ENCODE measurements at regions not wholly inside any gene's neighbourhood (a gene's known extent, or its start where the extent isn't known, plus 50 kb on each side); places are given as distances from the start of the nearest gene placed in this dataset.

DNA sequence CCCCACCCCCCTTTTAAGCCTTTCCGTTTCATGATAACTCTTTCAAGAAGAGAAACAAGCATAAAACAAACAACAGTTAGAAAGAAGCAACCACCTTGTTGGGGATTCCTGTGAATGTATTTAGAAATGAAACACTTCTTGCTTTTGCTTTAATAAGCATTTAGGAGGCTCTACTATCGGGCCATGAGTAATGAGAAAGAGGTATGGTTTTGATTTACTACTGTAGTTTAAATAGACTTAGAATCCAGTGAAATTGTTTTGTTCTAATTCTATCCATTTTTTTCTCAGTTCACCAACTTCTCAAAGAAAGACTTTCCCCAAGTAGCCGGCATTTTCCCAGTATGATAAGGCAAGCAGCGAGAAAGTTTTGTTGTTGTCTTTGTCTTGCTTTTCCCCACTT lies 168.7 kb upstream of the HABP2 start:
- no peak overlapping the region for H3K4me3 ChIP-seq (ENCODE audit: extremely low read depth, insufficient read depth, low read length, poor library complexity, severe bottlenecking)
- no peak overlapping the region for H3K27ac ChIP-seq (ENCODE audit: low read depth, low read length, severe bottlenecking)
- H3K9me3 ChIP-seq (ENCODE audit: control insufficient read depth, low read length), result no peaks in the 10 kb centered on the region
- no CpG with 5 or more reads among the region's 4 CpGs for WGBS, 2 experiments (ENCODE audit: insufficient coverage in 2 of 2)
- peaks cover 50% of the 10 kb centered on the region for H3K4me1 ChIP-seq (ENCODE audit: control insufficient read depth, insufficient read depth, low read length, poor library complexity, severe bottlenecking)
- no peaks in the 10 kb centered on the region for H3K36me3 ChIP-seq (ENCODE audit: control insufficient read depth, insufficient read depth, low read length)

DNA sequence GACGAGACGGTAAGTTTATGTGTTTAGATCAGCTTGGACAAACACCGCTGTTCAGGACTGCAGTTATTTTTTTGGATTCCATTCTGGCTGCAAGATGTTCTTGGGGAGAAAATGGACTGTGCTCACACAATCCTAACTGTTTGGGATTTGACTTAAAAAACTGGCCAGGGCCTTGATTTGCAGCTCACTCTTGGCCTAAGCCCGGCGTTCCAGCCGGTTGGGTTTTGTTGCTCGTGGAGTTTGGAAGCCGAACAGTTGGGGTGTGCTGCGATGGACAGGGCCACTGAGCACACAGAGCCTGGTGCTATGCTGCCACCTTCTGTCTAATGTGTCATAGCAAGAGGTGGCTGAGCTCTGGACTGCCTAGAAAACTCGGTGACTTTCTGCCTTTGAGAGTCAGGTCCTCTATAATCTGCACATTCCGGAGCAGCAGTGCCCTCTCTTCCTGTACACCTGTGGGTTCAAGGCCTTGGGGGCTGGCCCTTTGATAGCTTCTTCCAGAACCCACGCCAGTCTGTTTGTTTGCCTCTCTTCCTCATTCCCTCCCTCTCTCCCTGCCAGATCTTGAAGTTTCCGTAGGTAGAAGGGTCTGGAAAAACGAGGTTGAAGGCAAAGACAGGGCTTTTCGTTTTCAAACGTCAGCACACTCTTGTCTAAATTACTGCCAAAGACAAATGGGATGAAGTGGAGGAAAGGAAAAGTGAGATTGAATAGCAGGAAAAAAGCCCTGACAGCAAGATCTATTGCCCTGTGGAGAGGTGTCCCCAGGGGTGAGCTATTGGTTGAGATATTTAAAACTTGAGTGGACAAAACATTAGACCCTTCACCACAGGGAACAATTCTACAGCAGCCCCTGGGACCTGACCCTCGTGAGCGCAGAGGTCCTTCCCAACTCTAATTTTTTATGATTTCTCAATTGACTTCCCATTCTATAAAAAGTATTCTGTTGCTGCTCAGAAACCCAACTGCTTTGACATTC lies 167.5 kb upstream of the HABP2 start:
- H3K36me3 ChIP-seq (ENCODE audit: control insufficient read depth, insufficient read depth, low read length), result no peaks in the 10 kb centered on the region
- no peaks in the 10 kb centered on the region for H3K9me3 ChIP-seq (ENCODE audit: control insufficient read depth, low read length)
- WGBS, 2 experiments (ENCODE audit: insufficient coverage in 2 of 2), result 39 to 47% methylated on average over 8 to 14 of the region's 18 CpGs
- H3K4me1 ChIP-seq (ENCODE audit: control insufficient read depth, insufficient read depth, low read length, poor library complexity, severe bottlenecking), result peaks cover 50% of the 10 kb centered on the region
- H3K4me3 ChIP-seq (ENCODE audit: extremely low read depth, insufficient read depth, low read length, poor library complexity, severe bottlenecking), result no peak overlapping the region
- H3K27ac ChIP-seq (ENCODE audit: low read depth, low read length, severe bottlenecking), result no peak overlapping the region

DNA sequence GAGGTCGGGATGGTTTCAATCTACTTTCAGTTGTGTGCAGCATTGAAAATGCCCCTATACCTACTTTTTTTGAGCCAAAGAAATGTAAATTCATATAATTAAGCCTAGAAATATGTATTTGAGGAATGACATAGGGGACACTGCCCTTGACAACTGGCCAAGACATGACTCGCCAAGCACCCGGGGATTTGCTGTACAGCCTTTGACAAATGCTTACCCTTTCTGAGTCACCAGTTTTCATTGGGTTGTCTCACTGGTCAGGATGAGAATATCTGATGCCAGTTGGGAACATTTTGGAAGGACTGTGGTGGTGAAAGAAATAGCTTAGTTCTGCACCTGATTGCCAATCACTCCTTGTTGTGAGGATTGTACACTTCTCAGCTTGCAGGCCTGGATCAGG lies 166.8 kb upstream of the HABP2 start:
- H3K27ac ChIP-seq (ENCODE audit: low read depth, low read length, severe bottlenecking), result no peak overlapping the region
- peaks cover 50% of the 10 kb centered on the region for H3K4me1 ChIP-seq (ENCODE audit: control insufficient read depth, insufficient read depth, low read length, poor library complexity, severe bottlenecking)
- H3K9me3 ChIP-seq (ENCODE audit: control insufficient read depth, low read length), result no peaks in the 10 kb centered on the region
- H3K36me3 ChIP-seq (ENCODE audit: control insufficient read depth, insufficient read depth, low read length), result no peaks in the 10 kb centered on the region
- H3K4me3 ChIP-seq (ENCODE audit: extremely low read depth, insufficient read depth, low read length, poor library complexity, severe bottlenecking), result no peak overlapping the region
- WGBS, 2 experiments (ENCODE audit: insufficient coverage in 2 of 2), result 100% methylated on average over 2 to 3 of the region's 3 CpGs

DNA sequence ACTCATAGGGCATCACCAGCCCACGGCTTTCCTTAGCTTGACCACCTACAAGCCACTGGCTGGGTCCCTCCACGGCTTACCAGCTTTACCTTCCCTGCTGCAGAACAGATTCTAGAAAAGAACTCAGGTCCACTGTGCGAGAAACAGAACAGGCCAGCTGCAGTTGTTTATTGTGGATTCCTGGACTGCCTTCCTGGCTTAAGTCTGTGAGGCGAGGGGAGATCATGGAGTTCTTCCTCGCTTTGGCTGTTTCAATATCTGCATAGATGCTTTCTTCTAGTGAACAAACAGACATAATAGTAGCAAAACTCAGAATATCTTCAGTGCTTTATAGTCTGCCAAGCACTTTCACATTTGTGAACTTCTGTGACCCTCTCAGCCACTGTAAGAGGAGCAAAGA lies 162.9 kb upstream of the HABP2 start:
- Histone ChIP-seq H3K27ac (ENCODE audit: low read depth, low read length, severe bottlenecking) (no peak overlapping the region), H3K4me1 (ENCODE audit: control insufficient read depth, insufficient read depth, low read length, poor library complexity, severe bottlenecking) (peaks cover 12% of the 10 kb centered on the region), H3K4me3 (ENCODE audit: extremely low read depth, insufficient read depth, low read length, poor library complexity, severe bottlenecking) (no peak overlapping the region), H3K9me3 (ENCODE audit: control insufficient read depth, low read length) (no peaks in the 10 kb centered on the region), H3K36me3 (ENCODE audit: control insufficient read depth, insufficient read depth, low read length) (no peaks in the 10 kb centered on the region)
- 93 to 95% methylated on average over 4 to 5 of the region's 5 CpGs for WGBS, 2 experiments (ENCODE audit: insufficient coverage in 2 of 2)

DNA sequence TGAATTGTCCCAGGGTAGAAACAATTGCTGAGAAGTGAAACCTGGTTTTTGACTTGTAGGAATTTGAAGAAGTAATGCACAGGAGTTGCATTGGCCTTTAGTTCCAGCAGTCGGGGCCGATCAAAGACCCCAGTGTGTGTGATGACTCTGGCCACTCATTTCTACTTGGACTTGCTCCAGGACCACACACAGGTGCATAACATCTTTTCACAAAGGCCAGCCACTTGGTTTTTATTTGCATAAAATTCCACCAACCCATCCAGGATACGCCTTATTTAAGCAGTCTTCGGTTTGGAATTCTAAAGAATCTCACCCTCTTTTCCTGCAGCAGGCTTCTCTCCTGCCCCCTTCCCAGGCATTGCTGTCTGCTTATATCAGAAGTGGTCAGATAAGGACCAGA lies 162.0 kb upstream of the HABP2 start:
- H3K9me3 ChIP-seq (ENCODE audit: control insufficient read depth, low read length), result no peaks in the 10 kb centered on the region
- peaks cover 6% of the 10 kb centered on the region for H3K4me1 ChIP-seq (ENCODE audit: control insufficient read depth, insufficient read depth, low read length, poor library complexity, severe bottlenecking)
- no peaks in the 10 kb centered on the region for H3K36me3 ChIP-seq (ENCODE audit: control insufficient read depth, insufficient read depth, low read length)
- no peak overlapping the region for H3K4me3 ChIP-seq (ENCODE audit: extremely low read depth, insufficient read depth, low read length, poor library complexity, severe bottlenecking)
- WGBS, 2 experiments (ENCODE audit: insufficient coverage in 2 of 2), result 84% methylated on average over 4 of the region's 4 CpGs; no CpG with 5 or more reads in 1 of the 2 experiments
- no peak overlapping the region for H3K27ac ChIP-seq (ENCODE audit: low read depth, low read length, severe bottlenecking)

DNA sequence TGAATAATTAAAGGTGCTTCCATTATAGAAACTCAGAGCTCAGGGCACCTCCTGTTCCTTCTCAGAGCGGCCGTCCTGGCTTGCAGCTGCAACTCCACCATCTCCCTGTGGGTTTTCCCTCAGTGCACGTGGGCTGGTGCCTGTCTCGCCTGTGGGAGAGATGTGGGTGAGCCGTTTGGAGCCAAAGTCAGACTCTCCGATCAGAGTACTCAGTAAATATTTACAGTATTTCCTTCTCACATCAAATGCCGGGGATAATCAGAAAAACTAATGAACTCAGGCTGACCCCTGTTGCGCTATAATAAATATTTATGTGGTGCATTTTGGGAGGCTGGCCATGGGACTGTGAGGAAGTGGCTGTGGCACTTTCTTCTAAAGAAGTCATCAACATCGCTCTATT lies 155.8 kb upstream of the HABP2 start:
- 80 to 93% methylated on average over 1 to 2 of the region's 9 CpGs for WGBS, 2 experiments (ENCODE audit: insufficient coverage in 2 of 2)
- no peaks in the 10 kb centered on the region for H3K36me3 ChIP-seq (ENCODE audit: control insufficient read depth, insufficient read depth, low read length)
- H3K4me3 ChIP-seq (ENCODE audit: extremely low read depth, insufficient read depth, low read length, poor library complexity, severe bottlenecking), result no peak overlapping the region
- no peaks in the 10 kb centered on the region for H3K9me3 ChIP-seq (ENCODE audit: control insufficient read depth, low read length)
- no peak overlapping the region for H3K27ac ChIP-seq (ENCODE audit: low read depth, low read length, severe bottlenecking)
- peaks cover 7% of the 10 kb centered on the region for H3K4me1 ChIP-seq (ENCODE audit: control insufficient read depth, insufficient read depth, low read length, poor library complexity, severe bottlenecking)

DNA sequence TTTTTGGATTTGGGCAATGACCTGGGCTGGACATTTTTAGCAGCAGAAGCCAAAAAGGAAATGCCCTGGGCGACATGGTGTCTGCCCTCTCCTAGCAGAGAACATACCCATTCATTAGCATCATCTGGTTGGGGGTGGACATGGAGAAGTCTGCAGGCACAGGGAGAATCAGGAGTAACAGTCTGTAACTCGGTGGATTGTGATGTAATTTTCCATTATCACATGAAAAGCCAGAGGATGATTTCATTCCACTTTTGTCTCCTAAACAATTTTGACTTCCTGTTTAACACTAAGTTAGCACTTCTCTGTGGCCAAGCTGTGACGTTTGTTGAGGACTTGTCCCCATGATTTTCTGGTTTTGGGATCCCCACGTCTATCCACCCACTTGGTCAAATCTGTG lies 153.8 kb upstream of the HABP2 start:
- H3K4me3 ChIP-seq (ENCODE audit: extremely low read depth, insufficient read depth, low read length, poor library complexity, severe bottlenecking), result no peak overlapping the region
- H3K36me3 ChIP-seq (ENCODE audit: control insufficient read depth, insufficient read depth, low read length), result no peaks in the 10 kb centered on the region
- 50 to 92% methylated on average over 1 to 2 of the region's 4 CpGs for WGBS, 2 experiments (ENCODE audit: insufficient coverage in 2 of 2)
- no peaks in the 10 kb centered on the region for H3K9me3 ChIP-seq (ENCODE audit: control insufficient read depth, low read length)
- peaks cover 7% of the 10 kb centered on the region for H3K4me1 ChIP-seq (ENCODE audit: control insufficient read depth, insufficient read depth, low read length, poor library complexity, severe bottlenecking)
- H3K27ac ChIP-seq (ENCODE audit: low read depth, low read length, severe bottlenecking), result no peak overlapping the region

DNA sequence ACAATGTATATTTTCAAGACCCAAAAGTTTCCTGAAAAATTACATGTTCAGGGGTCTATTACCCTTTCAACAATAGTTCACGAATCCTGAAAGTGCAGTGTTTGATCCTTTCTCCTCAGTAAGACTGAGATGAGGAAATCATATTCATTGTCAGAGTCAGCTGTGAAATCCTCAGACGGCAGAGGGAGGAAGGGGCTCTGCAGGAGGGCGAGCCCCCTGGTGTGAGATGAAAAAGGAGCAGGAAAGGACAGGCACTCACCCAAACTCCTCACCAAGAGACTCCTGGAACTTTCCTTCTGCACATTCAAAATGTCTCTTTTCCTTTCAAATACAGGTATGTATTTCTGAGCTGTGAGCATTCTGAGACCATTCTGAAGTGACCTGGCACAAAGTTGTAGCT lies 150.3 kb upstream of the HABP2 start:
- H3K27ac ChIP-seq (ENCODE audit: low read depth, low read length, severe bottlenecking), result no peak overlapping the region
- H3K36me3 ChIP-seq (ENCODE audit: control insufficient read depth, insufficient read depth, low read length), result no peaks in the 10 kb centered on the region
- peaks cover 7% of the 10 kb centered on the region for H3K4me1 ChIP-seq (ENCODE audit: control insufficient read depth, insufficient read depth, low read length, poor library complexity, severe bottlenecking)
- WGBS, 2 experiments (ENCODE audit: insufficient coverage in 2 of 2), result no CpG with 5 or more reads among the region's 3 CpGs
- H3K4me3 ChIP-seq (ENCODE audit: extremely low read depth, insufficient read depth, low read length, poor library complexity, severe bottlenecking), result no peak overlapping the region
- no peaks in the 10 kb centered on the region for H3K9me3 ChIP-seq (ENCODE audit: control insufficient read depth, low read length)

DNA sequence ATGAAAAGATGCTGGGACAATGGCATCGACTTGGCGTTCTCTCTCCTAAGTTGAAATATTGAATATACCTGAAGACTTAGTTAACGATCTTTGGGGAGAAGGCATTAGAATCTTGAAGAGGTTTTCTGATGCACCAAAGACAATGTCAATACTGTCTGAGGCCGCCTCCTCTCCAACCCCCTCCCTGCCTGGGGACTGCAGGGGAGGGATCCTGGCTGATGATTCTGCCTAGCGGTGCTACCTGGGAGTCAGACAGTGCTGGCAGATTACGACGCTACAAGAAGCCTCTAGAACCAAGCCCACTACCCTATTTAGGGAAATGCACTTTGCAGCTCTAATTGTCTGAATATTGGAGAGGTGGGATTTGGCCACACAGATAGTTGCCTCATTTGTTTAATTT lies 145.6 kb upstream of the HABP2 start:
- Histone ChIP-seq H3K4me3 (ENCODE audit: extremely low read depth, insufficient read depth, low read length, poor library complexity, severe bottlenecking) (no peak overlapping the region), H3K27ac (ENCODE audit: low read depth, low read length, severe bottlenecking) (no peak overlapping the region), H3K36me3 (ENCODE audit: control insufficient read depth, insufficient read depth, low read length) (no peaks in the 10 kb centered on the region), H3K9me3 (ENCODE audit: control insufficient read depth, low read length) (no peaks in the 10 kb centered on the region), H3K4me1 (ENCODE audit: control insufficient read depth, insufficient read depth, low read length, poor library complexity, severe bottlenecking) (no peaks in the 10 kb centered on the region)
- WGBS, 2 experiments (ENCODE audit: insufficient coverage in 2 of 2), result 73 to 77% methylated on average over 2 to 4 of the region's 7 CpGs

DNA sequence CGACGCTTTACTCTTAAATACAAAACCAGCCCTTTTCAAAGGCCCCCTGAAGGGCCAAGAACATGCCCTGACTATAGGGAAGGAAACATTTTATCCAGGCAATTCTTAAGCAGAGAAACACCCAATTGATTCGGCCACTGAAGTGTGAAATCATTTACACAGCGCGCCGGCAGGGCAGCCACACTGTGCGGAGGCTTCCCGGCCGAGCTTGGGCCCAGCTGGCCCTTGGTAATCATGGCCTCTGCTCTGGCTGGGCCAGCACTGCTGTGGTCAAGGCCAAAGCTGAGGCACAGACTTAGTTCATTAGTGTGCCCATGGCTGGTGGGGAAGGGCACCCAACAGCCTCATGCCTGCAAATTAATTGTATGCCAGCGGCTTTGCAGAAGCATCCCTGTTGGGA lies 143.7 kb upstream of the HABP2 start:
- WGBS, 2 experiments (ENCODE audit: insufficient coverage in 2 of 2), result 92 to 96% methylated on average over 7 of the region's 10 CpGs
- Histone ChIP-seq H3K27ac (ENCODE audit: low read depth, low read length, severe bottlenecking) (no peak overlapping the region), H3K36me3 (ENCODE audit: control insufficient read depth, insufficient read depth, low read length) (no peaks in the 10 kb centered on the region), H3K4me1 (ENCODE audit: control insufficient read depth, insufficient read depth, low read length, poor library complexity, severe bottlenecking) (no peaks in the 10 kb centered on the region), H3K4me3 (ENCODE audit: extremely low read depth, insufficient read depth, low read length, poor library complexity, severe bottlenecking) (no peak overlapping the region), H3K9me3 (ENCODE audit: control insufficient read depth, low read length) (no peaks in the 10 kb centered on the region)

DNA sequence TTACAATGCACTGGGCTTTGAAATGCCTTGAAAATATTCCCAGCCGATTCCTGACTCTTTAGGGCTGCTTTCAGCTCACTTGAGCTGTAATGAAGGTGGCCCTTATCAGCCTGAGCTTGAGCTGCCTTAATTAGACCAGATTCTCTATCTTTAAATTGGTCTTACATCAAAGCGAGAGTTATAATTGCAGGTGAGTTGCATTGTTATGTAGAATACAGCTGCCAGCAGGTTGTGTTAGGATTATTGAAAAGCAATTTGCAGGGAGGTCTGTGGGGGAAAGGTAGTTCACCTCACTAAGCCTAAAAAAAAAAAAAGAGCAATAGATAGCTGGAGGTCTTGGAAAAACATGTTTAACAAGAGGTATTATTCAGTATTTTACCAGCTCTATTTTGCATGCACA lies 142.2 kb upstream of the HABP2 start:
- H3K9me3 ChIP-seq (ENCODE audit: control insufficient read depth, low read length), result no peaks in the 10 kb centered on the region
- no peaks in the 10 kb centered on the region for H3K36me3 ChIP-seq (ENCODE audit: control insufficient read depth, insufficient read depth, low read length)
- H3K27ac ChIP-seq (ENCODE audit: low read depth, low read length, severe bottlenecking), result no peak overlapping the region
- no peaks in the 10 kb centered on the region for H3K4me1 ChIP-seq (ENCODE audit: control insufficient read depth, insufficient read depth, low read length, poor library complexity, severe bottlenecking)
- WGBS, 2 experiments (ENCODE audit: insufficient coverage in 2 of 2), result 75 to 100% methylated on average over 1 to 2 of the region's 2 CpGs
- H3K4me3 ChIP-seq (ENCODE audit: extremely low read depth, insufficient read depth, low read length, poor library complexity, severe bottlenecking), result no peak overlapping the region
